HEK293T (cell line): ENCODE measurements at regions not wholly inside any gene's neighbourhood (a gene's known extent, or its start where the extent isn't known, plus 50 kb on each side); places are given as distances from the start of the nearest gene placed in this dataset.

Experiments used
- CTCF ChIA-PET: fragments of 350-600 bp; formaldehyde crosslinking; extraction: SDS; loops from one replicate; lab custom pipeline; 2021; ENCODE audit warnings: antibody characterized with exemption, inconsistent platforms; lab: Yijun Ruan, JAX
- POLR2A ChIA-PET: fragments of 350-600 bp; formaldehyde crosslinking; extraction: SDS; loops from one replicate; lab custom pipeline; 2020; ENCODE audit warnings: antibody characterized with exemption, inconsistent platforms; lab: Yijun Ruan, JAX
- DNase-seq: peaks from one replicate; pipeline ENCODE4 v3.0.0; 2012; ENCODE audit warnings: mixed read lengths; ENCODE audit errors: extremely low spot score
- ARNT ChIP-seq: fragments of 450-650 bp; IDR thresholded peaks from 2 replicates; pipeline ENCODE4 v1.6.1; 2017; ENCODE audit warnings: mild to moderate bottlenecking
- BHLHE40 ChIP-seq: fragments of 450-650 bp; IDR thresholded peaks from 2 replicates; pipeline ENCODE4 v1.6.1; 2016; ENCODE audit warnings: mild to moderate bottlenecking, moderate library complexity, borderline replicate concordance
- CTBP1 ChIP-seq: fragments of 450-650 bp; IDR thresholded peaks from 2 replicates; pipeline ENCODE4 v1.6.1; 2016; ENCODE audit warnings: borderline replicate concordance
- ELF4 ChIP-seq: fragments of 450-650 bp; IDR thresholded peaks from 2 replicates; pipeline ENCODE4 v1.6.1; 2017; ENCODE audit warnings: antibody characterized with exemption
- FOXA1 ChIP-seq: fragments of 450-650 bp; IDR thresholded peaks from 2 replicates; pipeline ENCODE4 v1.6.1; 2016; ENCODE audit warnings: mild to moderate bottlenecking
- FOXK2 ChIP-seq: fragments of 450-650 bp; IDR thresholded peaks from 2 replicates; pipeline ENCODE4 v1.6.1; 2016; ENCODE audit warnings: mild to moderate bottlenecking
- FOXM1 ChIP-seq: fragments of 450-650 bp; IDR thresholded peaks from 2 replicates; pipeline ENCODE4 v1.6.1; 2017; ENCODE audit warnings: mild to moderate bottlenecking, borderline replicate concordance
- HDGF ChIP-seq: fragments of 450-650 bp; IDR thresholded peaks from 2 replicates; pipeline ENCODE4 v1.6.1; 2017; ENCODE audit warnings: antibody characterized with exemption, borderline replicate concordance
- L3MBTL2 ChIP-seq: fragments of 450-650 bp; conservative IDR thresholded peaks from 2 replicates; pipeline ENCODE4 v1.6.1; 2016; ENCODE audit warnings: mild to moderate bottlenecking
- LEF1 ChIP-seq: fragments of 450-650 bp; IDR thresholded peaks from 2 replicates; pipeline ENCODE4 v1.6.1; 2017; ENCODE audit warnings: mild to moderate bottlenecking, borderline replicate concordance
- NFRKB ChIP-seq: fragments of 450-650 bp; IDR thresholded peaks from 2 replicates; pipeline ENCODE4 v1.6.1; 2016; ENCODE audit warnings: mild to moderate bottlenecking, moderate library complexity
- SP1 ChIP-seq: fragments of 450-650 bp; IDR thresholded peaks from 2 replicates; pipeline ENCODE4 v1.6.1; 2017
- SUZ12 ChIP-seq: fragments of 450-650 bp; IDR thresholded peaks from 2 replicates; pipeline ENCODE4 v1.6.1; 2016; ENCODE audit warnings: mild to moderate bottlenecking
- TARDBP ChIP-seq: fragments of 450-650 bp; IDR thresholded peaks from 2 replicates; pipeline ENCODE4 v1.6.1; 2016
- ZNF384 ChIP-seq: fragments of 450-650 bp; IDR thresholded peaks from 2 replicates; pipeline ENCODE4 v1.6.1; 2016
- TF ChIP-seq, protein P1 (sequence below): fragments of 450-650 bp; IDR thresholded peaks from 2 replicates; pipeline ENCODE4 v1.6.1; 2016

DNA sequence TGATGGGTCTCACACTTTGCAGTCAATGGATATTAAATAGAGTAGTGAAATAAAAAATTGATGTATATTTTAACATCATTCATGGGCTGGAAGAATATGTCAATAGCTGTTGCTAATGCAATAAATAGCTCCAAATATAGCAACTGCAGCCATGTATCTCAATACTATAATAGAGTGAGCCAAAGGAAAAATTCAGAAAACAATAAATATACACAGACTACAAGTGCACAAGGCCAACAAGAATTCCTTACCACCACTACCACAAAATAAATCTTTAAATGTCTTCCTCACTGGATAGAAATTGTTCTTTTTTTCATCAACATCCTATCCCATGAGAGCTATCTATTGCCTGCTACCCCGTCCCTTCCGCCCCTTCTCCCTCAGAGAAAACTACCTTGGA, 113.1 kb upstream of the TRIM24 start:
- DNase-seq: no peak
- POLR2A ChIA-PET: no interaction called here
- CTCF ChIA-PET: interaction anchor here (0.6 kb wide), 1 partner anchor 391 kb away, joined by 3 read pairs; no protein-coding TSS in a partner anchor
- TF ChIP-seq, protein P1, sequence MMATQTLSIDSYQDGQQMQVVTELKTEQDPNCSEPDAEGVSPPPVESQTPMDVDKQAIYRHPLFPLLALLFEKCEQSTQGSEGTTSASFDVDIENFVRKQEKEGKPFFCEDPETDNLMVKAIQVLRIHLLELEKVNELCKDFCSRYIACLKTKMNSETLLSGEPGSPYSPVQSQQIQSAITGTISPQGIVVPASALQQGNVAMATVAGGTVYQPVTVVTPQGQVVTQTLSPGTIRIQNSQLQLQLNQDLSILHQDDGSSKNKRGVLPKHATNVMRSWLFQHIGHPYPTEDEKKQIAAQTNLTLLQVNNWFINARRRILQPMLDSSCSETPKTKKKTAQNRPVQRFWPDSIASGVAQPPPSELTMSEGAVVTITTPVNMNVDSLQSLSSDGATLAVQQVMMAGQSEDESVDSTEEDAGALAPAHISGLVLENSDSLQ: no peak
- TF ChIP-seq HDGF: no peak
- TF ChIP-seq SUZ12: no peak
- no peak for TF ChIP-seq ARNT
- no peak for TF ChIP-seq LEF1
- TF ChIP-seq SP1: no peak
- TF ChIP-seq FOXA1: no peak
- no peak for TF ChIP-seq TARDBP
- TF ChIP-seq FOXM1: no peak
- TF ChIP-seq CTBP1: no peak
- no peak for TF ChIP-seq NFRKB
- TF ChIP-seq FOXK2: no peak

DNA sequence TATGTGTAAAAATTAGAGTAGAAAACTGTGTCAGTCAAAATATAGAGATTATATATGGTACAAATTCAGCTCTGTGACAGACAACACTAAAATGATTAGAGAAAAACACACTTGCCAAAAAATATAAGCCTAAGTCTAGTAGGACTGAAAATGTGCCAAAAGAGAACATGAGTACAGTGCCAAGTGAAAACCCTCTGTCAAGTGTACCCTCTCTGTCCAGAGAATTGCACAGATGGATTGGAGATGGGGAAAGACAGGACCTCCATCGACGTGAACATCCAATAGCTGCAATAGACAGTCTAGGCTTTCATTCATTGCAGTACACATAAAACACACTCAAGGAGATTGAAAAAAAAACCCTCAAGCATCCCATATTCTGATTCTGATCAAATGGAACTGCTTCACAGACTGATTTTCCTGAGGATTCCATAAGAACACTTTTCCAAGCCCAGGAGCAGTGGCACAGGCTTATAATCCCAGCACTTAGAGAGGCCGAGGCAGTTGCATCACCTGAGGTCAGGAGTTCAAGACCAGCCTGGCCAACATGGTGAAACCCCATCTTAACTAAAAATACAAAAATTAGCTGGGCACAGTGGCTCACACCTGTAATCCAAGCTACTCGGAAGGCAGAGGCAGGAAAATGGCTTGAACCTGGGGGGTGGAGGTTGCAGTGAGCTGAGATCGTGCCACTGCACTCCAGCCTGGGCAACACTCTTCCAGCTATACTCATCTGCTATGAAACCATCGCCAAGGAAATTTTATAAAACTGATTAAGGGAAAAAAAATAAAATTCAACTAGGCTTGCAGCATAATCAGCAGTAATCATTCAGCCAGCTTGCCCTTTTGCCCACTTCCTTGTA, 110.0 kb upstream of the TRIM24 start:
- DNase-seq: no peak
- TF ChIP-seq CTBP1 (no peak), FOXM1 (no peak), L3MBTL2 (no peak), HDGF (no peak), TARDBP (no peak), SUZ12 (no peak), FOXA1 (no peak), FOXK2 (no peak), LEF1 (no peak), NFRKB (no peak), ELF4 (no peak), ARNT (no peak), ZNF384 (no peak), SP1 (no peak), BHLHE40 (no peak)
- TF ChIP-seq, protein P1: no peak
- ChIA-PET POLR2A (no interaction called here), CTCF (no interaction called here)

GRCh38 chr7:138350701-138351357, 109.2 kb upstream of the TRIM24 start:
- POLR2A ChIA-PET: no interaction called here
- no peak for DNase-seq
- CTCF ChIA-PET: no interaction called here
- no peak for TF ChIP-seq SP1
- TF ChIP-seq SUZ12: no peak
- TF ChIP-seq, protein P1: no peak
- no peak for TF ChIP-seq ARNT
- no peak for TF ChIP-seq NFRKB
- no peak for TF ChIP-seq FOXM1

GRCh38 chr7:138352570-138353461, 107.2 kb upstream of the TRIM24 start:
- POLR2A ChIA-PET: no interaction called here
- no peak for DNase-seq
- CTCF ChIA-PET: no interaction called here
- TF ChIP-seq SP1 (no peak), ARNT (no peak), FOXK2 (no peak), FOXA1 (no peak), ELF4 (no peak), BHLHE40 (no peak), FOXM1 (no peak)

- CTCF ChIA-PET: no interaction called here
- TF ChIP-seq NFRKB (no peak), BHLHE40 (no peak), SP1 (no peak)
- no peak for DNase-seq
- POLR2A ChIA-PET: no interaction called here
Measured at GRCh38 chr7:138354066-138354465, 106.0 kb upstream of the TRIM24 start.

GRCh38 chr7:138355254-138355653, 104.8 kb upstream of the TRIM24 start:
- no peak for TF ChIP-seq NFRKB
- TF ChIP-seq TARDBP: no peak
- no peak for TF ChIP-seq BHLHE40
- TF ChIP-seq CTBP1: no peak
- TF ChIP-seq ELF4: no peak
- no peak for TF ChIP-seq SP1
- TF ChIP-seq ZNF384: no peak
- TF ChIP-seq ARNT: no peak
- no peak for TF ChIP-seq L3MBTL2
- no peak for TF ChIP-seq FOXA1
- no peak for TF ChIP-seq HDGF
- TF ChIP-seq, protein P1: no peak
- TF ChIP-seq FOXM1: no peak
- TF ChIP-seq SUZ12: no peak
- no peak for TF ChIP-seq LEF1
- TF ChIP-seq FOXK2: no peak
- POLR2A ChIA-PET: no interaction called here
- CTCF ChIA-PET: interaction anchor here (0.6 kb wide), 1 partner anchor 157 kb away, joined by 3 read pairs; no protein-coding TSS in a partner anchor
- no peak for DNase-seq
